ENCODE measurements at regions not wholly inside any gene's neighbourhood (a gene's known extent, or its start where the extent isn't known, plus 50 kb on each side); places are given as distances from the start of the nearest gene placed in this dataset.

GRCh38 chr18:24719791-24720190, 259.4 kb downstream of the HRH4 start:
- no peak for TF ChIP-seq EP300 (IDR thresholded peaks at IDR 0.05)
- TF ChIP-seq CTCF (IDR thresholded peaks at IDR 0.05) = no peak
- TF ChIP-seq POLR2A (IDR thresholded peaks at IDR 0.05; ENCODE audit: low read length) = no peak
- TF ChIP-seq HMGXB4 (CRISPR knock-in tag; IDR thresholded peaks at IDR 0.05; ENCODE audit: borderline replicate concordance) = no peak
- TF ChIP-seq CEBPB (IDR thresholded peaks at IDR 0.05) = no peak
- TF ChIP-seq RAD21 (conservative IDR thresholded peaks at IDR 0.05 in 1 of 2, IDR thresholded peaks at IDR 0.05 in 1 of 2) = no peak
- no peak for TF ChIP-seq CBX2 (IDR thresholded peaks at IDR 0.05; ENCODE audit: borderline replicate concordance, low read depth)

All from A549 (cell line).